Upper lobe of left lung (tissue), 4 donors: ENCODE measurements at regions not wholly inside any gene's neighbourhood (a gene's known extent, or its start where the extent isn't known, plus 50 kb on each side); places are given as distances from the start of the nearest gene placed in this dataset.

ENCODE experiments used
- POLR2A ChIP-seq, 4 donors: fragments of 450-650 bp; IDR thresholded peaks; one replicate each; pipeline ENCODE4 v1.5.1; 2016 to 2017; ENCODE audit warnings: antibody characterized with exemption in 4 of 4, mild to moderate bottlenecking in 2 of 4
- POLR2AphosphoS5 ChIP-seq, 2 donors: sonication (generic); formaldehyde crosslinking; IDR thresholded peaks; one replicate each; pipeline ENCODE4 v1.5.1; 2017; ENCODE audit warnings: antibody characterized with exemption in 2 of 2
- TF ChIP-seq, protein P1 (sequence below), 6 experiments: fragments of 450-650 bp in 4 of 6; fragments of 200-600 bp in 2 of 6; sonication (generic) in 2 of 6; IDR thresholded peaks; one replicate each; pipeline ENCODE4 v1.5.1; 2016 to 2019; ENCODE audit warnings: antibody characterized with exemption in 6 of 6

DNA sequence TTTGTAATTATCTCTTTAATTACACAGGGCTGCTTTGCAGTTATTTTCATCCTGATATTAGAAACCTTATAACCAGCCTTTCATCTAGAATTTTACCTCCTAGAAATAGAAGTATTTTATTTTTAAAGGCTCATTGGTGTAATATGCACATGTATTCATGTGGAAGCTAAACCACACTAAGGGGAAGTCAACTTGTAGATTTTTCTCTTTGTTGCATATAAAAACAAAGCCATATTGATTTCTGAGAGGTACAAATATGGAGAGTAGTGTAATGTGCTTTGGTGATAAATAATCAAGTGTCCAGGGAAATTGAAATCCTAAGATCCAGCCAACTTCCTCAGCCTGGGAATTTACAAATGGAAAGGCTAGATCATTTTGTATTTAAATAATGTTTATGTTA is 301.2 kb downstream of the LRATD1 start:
- TF ChIP-seq POLR2AphosphoS5 (IDR thresholded peaks at IDR 0.05) (no peak), POLR2A (IDR thresholded peaks at IDR 0.05) (no peak)
- TF ChIP-seq, protein P1, sequence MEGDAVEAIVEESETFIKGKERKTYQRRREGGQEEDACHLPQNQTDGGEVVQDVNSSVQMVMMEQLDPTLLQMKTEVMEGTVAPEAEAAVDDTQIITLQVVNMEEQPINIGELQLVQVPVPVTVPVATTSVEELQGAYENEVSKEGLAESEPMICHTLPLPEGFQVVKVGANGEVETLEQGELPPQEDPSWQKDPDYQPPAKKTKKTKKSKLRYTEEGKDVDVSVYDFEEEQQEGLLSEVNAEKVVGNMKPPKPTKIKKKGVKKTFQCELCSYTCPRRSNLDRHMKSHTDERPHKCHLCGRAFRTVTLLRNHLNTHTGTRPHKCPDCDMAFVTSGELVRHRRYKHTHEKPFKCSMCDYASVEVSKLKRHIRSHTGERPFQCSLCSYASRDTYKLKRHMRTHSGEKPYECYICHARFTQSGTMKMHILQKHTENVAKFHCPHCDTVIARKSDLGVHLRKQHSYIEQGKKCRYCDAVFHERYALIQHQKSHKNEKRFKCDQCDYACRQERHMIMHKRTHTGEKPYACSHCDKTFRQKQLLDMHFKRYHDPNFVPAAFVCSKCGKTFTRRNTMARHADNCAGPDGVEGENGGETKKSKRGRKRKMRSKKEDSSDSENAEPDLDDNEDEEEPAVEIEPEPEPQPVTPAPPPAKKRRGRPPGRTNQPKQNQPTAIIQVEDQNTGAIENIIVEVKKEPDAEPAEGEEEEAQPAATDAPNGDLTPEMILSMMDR (IDR thresholded peaks at IDR 0.05): no peak
